ENCODE measurements at regions not wholly inside any gene's neighbourhood (a gene's known extent, or its start where the extent isn't known, plus 50 kb on each side); places are given as distances from the start of the nearest gene placed in this dataset.
A peak's percentile ranks its signal among the peaks of the same experiment; 100 is the strongest.

DNA sequence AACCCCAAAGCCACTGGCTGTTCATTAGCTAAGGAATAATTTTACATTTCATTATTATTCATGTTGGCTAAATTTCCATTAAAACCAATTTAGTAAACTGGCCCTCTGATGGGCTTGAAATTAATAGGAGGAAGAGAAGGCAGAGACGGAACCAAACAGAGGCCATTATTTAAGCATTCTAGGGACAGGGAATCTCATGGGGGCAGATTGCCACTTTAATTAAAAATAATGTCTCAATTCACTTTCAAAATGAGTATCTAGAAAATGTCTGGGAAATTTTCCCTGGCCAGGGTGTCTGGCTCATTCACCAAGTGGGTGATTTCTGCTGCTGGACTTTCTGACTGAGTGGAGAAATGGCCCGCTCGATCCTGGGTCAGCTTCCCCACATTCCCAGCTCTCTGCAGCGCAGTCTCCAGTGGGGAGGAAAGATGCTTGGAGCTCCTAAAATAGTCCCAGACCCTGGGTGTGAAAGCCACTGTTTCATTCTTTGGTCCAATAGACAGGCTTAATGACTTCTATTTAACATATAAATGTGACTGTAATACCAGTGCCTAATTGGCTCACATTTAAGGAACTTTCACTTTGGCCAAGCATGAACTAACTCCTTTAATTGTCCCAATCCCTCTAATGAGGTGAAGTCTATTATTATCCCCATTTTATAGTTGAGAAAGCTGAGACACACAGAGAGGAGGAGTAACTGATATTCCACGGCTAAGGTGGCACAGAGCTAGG lies 64.3 kb downstream of the IRX6 start:
- H3K27ac ChIP-seq, result peak overlapping the region; percentile 60
- no peak for ATAC-seq
- WGBS, 3 donors, result 76 to 92% (median 84%) methylated on average over 5 of the region's 5 CpGs

GRCh38 chr16:55389426-55390073 lies 65.5 kb downstream of the IRX6 start:
- no peak overlapping the region for H3K4me3 ChIP-seq
- no peaks in the 10 kb centered on the region for H3K27me3 ChIP-seq (ENCODE audit: insufficient read depth in 3 of 3, low read length in 2 of 3)
- no peaks in the 10 kb centered on the region for H3K4me1 ChIP-seq
- no peak for TF ChIP-seq CTCF (IDR thresholded peaks at IDR 0.05)
- H3K36me3 ChIP-seq (ENCODE audit: insufficient read depth in 1 of 2, low read depth in 1 of 2), result no peaks in the 10 kb centered on the region
- ATAC-seq (peak; percentile 78 to 89 (median 86)), DNase-seq (peak; percentile 52 to 72)
- WGBS, 3 donors, result 47 to 58% (median 49%) methylated on average over 9 of the region's 9 CpGs
- H3K27ac ChIP-seq, result peak overlapping the region; percentile 60
- no peaks in the 10 kb centered on the region for H3K9me3 ChIP-seq
- intact Hi-C loops (cut with DNase I), result no loop called here

More for the DNA sequence above, 64.3 kb downstream of the IRX6 start:
- Histone ChIP-seq H3K9me3 (no peaks in the 10 kb centered on the region), H3K27me3 (ENCODE audit: insufficient read depth in 3 of 3, low read length in 2 of 3) (no peaks in the 10 kb centered on the region), H3K4me1 (no peaks in the 10 kb centered on the region), H3K4me3 (no peak overlapping the region), H3K36me3 (ENCODE audit: insufficient read depth in 1 of 2, low read depth in 1 of 2) (no peaks in the 10 kb centered on the region)
- intact Hi-C loops (cut with DNase I), result no loop called here
- no peak for DNase-seq
- no peak for TF ChIP-seq CTCF (IDR thresholded peaks at IDR 0.05)

GRCh38 chr16:55390630-55391237 lies 66.7 kb downstream of the IRX6 start:
- ATAC-seq (no peak), DNase-seq (no peak)
- Histone ChIP-seq H3K27me3 (ENCODE audit: insufficient read depth in 3 of 3, low read length in 2 of 3) (no peaks in the 10 kb centered on the region), H3K4me3 (no peak overlapping the region), H3K36me3 (ENCODE audit: insufficient read depth in 1 of 2, low read depth in 1 of 2) (no peaks in the 10 kb centered on the region), H3K27ac (peak overlapping the region; percentile 60), H3K9me3 (no peaks in the 10 kb centered on the region), H3K4me1 (no peaks in the 10 kb centered on the region)
- whole genome bisulfite sequencing, 3 donors, result 80 to 85% (median 82%) methylated on average over 8 of the region's 8 CpGs
- intact Hi-C loops (cut with DNase I), result no loop called here
- TF ChIP-seq CTCF (IDR thresholded peaks at IDR 0.05), result no peak

- 51 to 58% (median 58%) methylated on average over 2 of the region's 2 CpGs for WGBS, 3 donors
- H3K4me1 ChIP-seq, result no peaks in the 10 kb centered on the region
- DNase-seq (no peak), ATAC-seq (no peak)
- TF ChIP-seq CTCF (IDR thresholded peaks at IDR 0.05), result no peak
- intact Hi-C loops (cut with DNase I), result no loop called here
- H3K27ac ChIP-seq, result no peak overlapping the region
- no peaks in the 10 kb centered on the region for H3K9me3 ChIP-seq
- H3K27me3 ChIP-seq (ENCODE audit: insufficient read depth in 3 of 3, low read length in 2 of 3), result no peaks in the 10 kb centered on the region
- no peaks in the 10 kb centered on the region for H3K36me3 ChIP-seq (ENCODE audit: insufficient read depth in 1 of 2, low read depth in 1 of 2)
- H3K4me3 ChIP-seq, result no peak overlapping the region
These were observed 67.9 kb downstream of the IRX6 start for GRCh38 chr16:55391760-55392375.

Measured in psoas muscle (tissue), 7 donors.